HL-60 (cell line): ENCODE measurements at regions not wholly inside any gene's neighbourhood (a gene's known extent, or its start where the extent isn't known, plus 50 kb on each side); places are given as distances from the start of the nearest gene placed in this dataset.

ENCODE experiments used
- GABPA ChIP-seq: IDR thresholded peaks from 2 replicates; pipeline ENCODE4 v1.6.1; 2012; ENCODE audit warnings: low read depth
- POLR2AphosphoS5 ChIP-seq: IDR thresholded peaks from 2 replicates; pipeline ENCODE4 v1.6.1; 2012; ENCODE audit warnings: low read depth
- SPI1 ChIP-seq: IDR thresholded peaks from 2 replicates; pipeline ENCODE4 v1.6.1; 2012; ENCODE audit warnings: low read depth, mild to moderate bottlenecking, borderline replicate concordance
- TF ChIP-seq, protein P1 (sequence below): IDR thresholded peaks from one replicate; pipeline ENCODE4 v1.5.1; 2011; ENCODE audit warnings: low read length, control low read depth, inconsistent platforms; ENCODE audit not compliant: insufficient read depth
- TF ChIP-seq, protein P2 (sequence below): IDR thresholded peaks from 2 replicates; pipeline ENCODE4 v1.6.1; 2012; ENCODE audit warnings: low read depth; ENCODE audit not compliant: insufficient replicate concordance

DNA sequence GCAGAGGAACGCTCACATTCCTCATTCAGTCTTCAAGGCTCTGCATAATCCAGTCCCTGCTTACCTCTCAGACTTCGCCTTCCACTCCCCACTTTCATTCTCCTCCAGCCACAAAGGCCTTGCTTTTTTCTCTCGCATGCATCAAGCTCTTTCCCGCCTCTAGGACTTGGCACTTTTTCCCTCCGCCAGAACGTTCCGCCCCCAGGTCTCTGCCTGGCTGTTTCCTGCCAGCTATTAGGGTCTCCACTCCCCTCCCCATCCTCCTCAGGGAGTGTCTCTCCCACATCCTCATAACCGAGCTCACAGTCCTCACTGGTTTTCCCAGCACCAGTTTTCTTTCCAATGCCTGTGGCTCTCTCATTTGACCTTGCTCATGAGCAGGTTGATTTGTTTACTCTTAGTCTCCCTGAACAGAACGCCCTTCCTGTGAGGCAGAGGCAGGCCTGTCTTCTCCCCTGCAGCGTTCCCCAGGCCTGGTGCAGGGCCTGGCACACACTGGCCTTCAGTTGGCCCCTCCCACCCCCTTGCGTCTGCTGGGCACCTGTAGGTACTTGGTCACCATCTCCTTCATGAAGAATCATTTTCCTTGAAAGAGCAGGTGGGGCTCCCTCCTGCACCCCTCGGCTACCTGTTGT is 75.2 kb downstream of the RTL6 start:
- TF ChIP-seq POLR2AphosphoS5 (no peak), SPI1 (no peak), GABPA (no peak)
- TF ChIP-seq, protein P1, sequence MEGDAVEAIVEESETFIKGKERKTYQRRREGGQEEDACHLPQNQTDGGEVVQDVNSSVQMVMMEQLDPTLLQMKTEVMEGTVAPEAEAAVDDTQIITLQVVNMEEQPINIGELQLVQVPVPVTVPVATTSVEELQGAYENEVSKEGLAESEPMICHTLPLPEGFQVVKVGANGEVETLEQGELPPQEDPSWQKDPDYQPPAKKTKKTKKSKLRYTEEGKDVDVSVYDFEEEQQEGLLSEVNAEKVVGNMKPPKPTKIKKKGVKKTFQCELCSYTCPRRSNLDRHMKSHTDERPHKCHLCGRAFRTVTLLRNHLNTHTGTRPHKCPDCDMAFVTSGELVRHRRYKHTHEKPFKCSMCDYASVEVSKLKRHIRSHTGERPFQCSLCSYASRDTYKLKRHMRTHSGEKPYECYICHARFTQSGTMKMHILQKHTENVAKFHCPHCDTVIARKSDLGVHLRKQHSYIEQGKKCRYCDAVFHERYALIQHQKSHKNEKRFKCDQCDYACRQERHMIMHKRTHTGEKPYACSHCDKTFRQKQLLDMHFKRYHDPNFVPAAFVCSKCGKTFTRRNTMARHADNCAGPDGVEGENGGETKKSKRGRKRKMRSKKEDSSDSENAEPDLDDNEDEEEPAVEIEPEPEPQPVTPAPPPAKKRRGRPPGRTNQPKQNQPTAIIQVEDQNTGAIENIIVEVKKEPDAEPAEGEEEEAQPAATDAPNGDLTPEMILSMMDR = no peak
- TF ChIP-seq, protein P2, sequence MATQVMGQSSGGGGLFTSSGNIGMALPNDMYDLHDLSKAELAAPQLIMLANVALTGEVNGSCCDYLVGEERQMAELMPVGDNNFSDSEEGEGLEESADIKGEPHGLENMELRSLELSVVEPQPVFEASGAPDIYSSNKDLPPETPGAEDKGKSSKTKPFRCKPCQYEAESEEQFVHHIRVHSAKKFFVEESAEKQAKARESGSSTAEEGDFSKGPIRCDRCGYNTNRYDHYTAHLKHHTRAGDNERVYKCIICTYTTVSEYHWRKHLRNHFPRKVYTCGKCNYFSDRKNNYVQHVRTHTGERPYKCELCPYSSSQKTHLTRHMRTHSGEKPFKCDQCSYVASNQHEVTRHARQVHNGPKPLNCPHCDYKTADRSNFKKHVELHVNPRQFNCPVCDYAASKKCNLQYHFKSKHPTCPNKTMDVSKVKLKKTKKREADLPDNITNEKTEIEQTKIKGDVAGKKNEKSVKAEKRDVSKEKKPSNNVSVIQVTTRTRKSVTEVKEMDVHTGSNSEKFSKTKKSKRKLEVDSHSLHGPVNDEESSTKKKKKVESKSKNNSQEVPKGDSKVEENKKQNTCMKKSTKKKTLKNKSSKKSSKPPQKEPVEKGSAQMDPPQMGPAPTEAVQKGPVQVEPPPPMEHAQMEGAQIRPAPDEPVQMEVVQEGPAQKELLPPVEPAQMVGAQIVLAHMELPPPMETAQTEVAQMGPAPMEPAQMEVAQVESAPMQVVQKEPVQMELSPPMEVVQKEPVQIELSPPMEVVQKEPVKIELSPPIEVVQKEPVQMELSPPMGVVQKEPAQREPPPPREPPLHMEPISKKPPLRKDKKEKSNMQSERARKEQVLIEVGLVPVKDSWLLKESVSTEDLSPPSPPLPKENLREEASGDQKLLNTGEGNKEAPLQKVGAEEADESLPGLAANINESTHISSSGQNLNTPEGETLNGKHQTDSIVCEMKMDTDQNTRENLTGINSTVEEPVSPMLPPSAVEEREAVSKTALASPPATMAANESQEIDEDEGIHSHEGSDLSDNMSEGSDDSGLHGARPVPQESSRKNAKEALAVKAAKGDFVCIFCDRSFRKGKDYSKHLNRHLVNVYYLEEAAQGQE = no peak
